ENCODE measurements at regions not wholly inside any gene's neighbourhood (a gene's known extent, or its start where the extent isn't known, plus 50 kb on each side); places are given as distances from the start of the nearest gene placed in this dataset.

GRCh38 chr16:86060381-86061317 is 161.7 kb downstream of the IRF8 start:
- no peak for DNase-seq (ENCODE audit: low read depth)

- no peak for DNase-seq (ENCODE audit: low read depth)
Observed at GRCh38 chr16:86061318-86061695, 162.3 kb downstream of the IRF8 start.

GRCh38 chr16:86061721-86062120 is 162.8 kb downstream of the IRF8 start:
- no peak for DNase-seq (ENCODE audit: low read depth)

GRCh38 chr16:86062271-86062965 is 163.5 kb downstream of the IRF8 start:
- DNase-seq (ENCODE audit: low read depth): no peak

- DNase-seq (ENCODE audit: low read depth): no peak
Observed at GRCh38 chr16:86063760-86064405, 164.9 kb downstream of the IRF8 start.

GRCh38 chr16:86064431-86065250 is 165.7 kb downstream of the IRF8 start:
- DNase-seq (ENCODE audit: low read depth): no peak

GRCh38 chr16:86065711-86066110 is 166.7 kb downstream of the IRF8 start:
- DNase-seq (ENCODE audit: low read depth): no peak

GRCh38 chr16:86066811-86067210 is 167.8 kb downstream of the IRF8 start:
- no peak for DNase-seq (ENCODE audit: low read depth)

GRCh38 chr16:86067516-86067915 is 168.6 kb downstream of the IRF8 start:
- no peak for DNase-seq (ENCODE audit: low read depth)

- DNase-seq (ENCODE audit: low read depth): no peak
Observed at GRCh38 chr16:86067936-86068335, 169.0 kb downstream of the IRF8 start.

- DNase-seq (ENCODE audit: low read depth): no peak
Observed at GRCh38 chr16:86068722-86069121, 169.8 kb downstream of the IRF8 start.

GRCh38 chr16:86069736-86070298 is 170.9 kb downstream of the IRF8 start:
- no peak for DNase-seq (ENCODE audit: low read depth)

GRCh38 chr16:86070484-86070883 is 171.5 kb downstream of the IRF8 start:
- no peak for DNase-seq (ENCODE audit: low read depth)

GRCh38 chr16:86070971-86071370 is 172.0 kb downstream of the IRF8 start:
- DNase-seq (ENCODE audit: low read depth): no peak

GRCh38 chr16:86071611-86072240 is 172.8 kb downstream of the IRF8 start:
- DNase-seq (ENCODE audit: low read depth): no peak

GRCh38 chr16:86072328-86073102 is 173.6 kb downstream of the IRF8 start:
- peak; percentile 71 for DNase-seq (ENCODE audit: low read depth)

- no peak for DNase-seq (ENCODE audit: low read depth)
Observed at GRCh38 chr16:86073103-86073625, 174.2 kb downstream of the IRF8 start.

- DNase-seq (ENCODE audit: low read depth): no peak
Observed at GRCh38 chr16:86073763-86074493, 175.0 kb downstream of the IRF8 start.

All from fibroblast of gingiva (primary cell).